GM12878 (cell line): ENCODE measurements at regions not wholly inside any gene's neighbourhood (a gene's known extent, or its start where the extent isn't known, plus 50 kb on each side); places are given as distances from the start of the nearest gene placed in this dataset.

ENCODE experiments used
- ATAC-seq: fragments of 200-7000 bp; cut with Tn5 transposase; 3 replicates; pipeline ENCODE4 v1.9.1; 2020; ENCODE audit warnings: mild to moderate bottlenecking, moderate library complexity
- BruUV-seq: library from RNA; stranded (reverse); fragments of 400-500 nt; replicated peaks from 2 replicates; lab custom pipeline; 2021; lab: Mats Ljungman, UMichigan
- CTCF ChIA-PET: fragments of 300-600 bp; sonication (Branson Sonifier 250); formaldehyde crosslinking; extraction: SDS; loops from one replicate; lab custom pipeline; 2021; ENCODE audit warnings: inconsistent platforms; lab: Yijun Ruan, JAX
- POLR2A ChIA-PET: fragments of 350-600 bp; formaldehyde crosslinking; extraction: SDS; loops from one replicate; lab custom pipeline; 2021; ENCODE audit warnings: inconsistent platforms; lab: Charles Lee
- RAD21 ChIA-PET: fragments of 300-600 bp; sonication (Branson Sonifier 250); formaldehyde crosslinking; loops from one replicate; lab custom pipeline; 2023; ENCODE audit warnings: antibody characterized with exemption; ENCODE audit not compliant: unreplicated experiment; lab: Charles Lee
- SMC1A ChIA-PET: fragments of 300-600 bp; sonication (Branson Sonifier 250); formaldehyde crosslinking; loops from one replicate; lab custom pipeline; 2023; ENCODE audit not compliant: unreplicated experiment, uncharacterized antibody; lab: Charles Lee
- DNase-seq: peaks from one replicate; pipeline ENCODE4 v3.0.0-alpha.2; 2011; ENCODE audit warnings: low read depth, low spot score
- FAIRE-seq: peaks from 3 replicates; lab custom pipeline; 2011; peaks lifted over from hg19 to GRCh38; lab: Jason Lieb, UNC
- H2AFZ ChIP-seq: 2 replicates; pipeline ENCODE4 v1.6.0; 2011; ENCODE audit warnings: low read depth, low read length, control low read depth; ENCODE audit not compliant: control insufficient read depth
- H3K27ac ChIP-seq: 2 replicates; pipeline ENCODE4 v1.5.1; 2011; ENCODE audit warnings: control low read depth; ENCODE audit not compliant: control insufficient read depth, insufficient read depth
- H3K27me3 ChIP-seq, 2 experiments: replicated peaks in 1 of 2; 2 replicates each; pipeline versions ENCODE4 v1.6.0 to v1.6.1; 2011; ENCODE audit warnings: low read length in 1 of 2; ENCODE audit not compliant: control insufficient read depth in 2 of 2, insufficient read depth in 2 of 2
- H3K36me3 ChIP-seq, 2 experiments: 2 replicates each; pipeline ENCODE4 v1.5.1; 2011; ENCODE audit warnings: low read length in 1 of 2; ENCODE audit not compliant: control insufficient read depth in 2 of 2, insufficient read depth in 2 of 2
- H3K4me1 ChIP-seq: 2 replicates; pipeline ENCODE4 v1.6.1; 2011; ENCODE audit warnings: mild to moderate bottlenecking, low read length, moderate library complexity, mixed read lengths; ENCODE audit not compliant: control insufficient read depth, insufficient read depth
- H3K4me2 ChIP-seq: 2 replicates; pipeline ENCODE4 v1.6.0; 2011; ENCODE audit warnings: control low read depth; ENCODE audit not compliant: control insufficient read depth, insufficient read depth
- H3K4me3 ChIP-seq: fragments of 200-600 bp; sonication (generic); 2 replicates; pipeline ENCODE4 v1.5.1; 2016
- H3K79me2 ChIP-seq: 2 replicates; pipeline ENCODE4 v1.6.0; 2011; ENCODE audit warnings: low read length; ENCODE audit not compliant: control insufficient read depth, insufficient read depth
- H3K9ac ChIP-seq: 2 replicates; pipeline ENCODE4 v1.8.0; 2011; ENCODE audit warnings: low read length, control low read depth, mixed read lengths; ENCODE audit not compliant: control insufficient read depth, insufficient read depth
- H3K9me3 ChIP-seq: replicated peaks from 3 replicates; pipeline ENCODE4 v1.5.1; 2011; ENCODE audit warnings: mild to moderate bottlenecking, low read length; ENCODE audit not compliant: control insufficient read depth, insufficient read depth
- H4K20me1 ChIP-seq: 2 replicates; pipeline ENCODE4 v1.6.0; 2011; ENCODE audit not compliant: control insufficient read depth, insufficient read depth
- BCL11A ChIP-seq: IDR thresholded peaks from 2 replicates; pipeline ENCODE4 v1.6.1; 2011; ENCODE audit warnings: low read depth, low read length
- KLF5 ChIP-seq: fragments of 450-650 bp; IDR thresholded peaks from 2 replicates; pipeline ENCODE4 v1.6.1; 2014; ENCODE audit warnings: mild to moderate bottlenecking; ENCODE audit not compliant: partially characterized antibody
- MTA3 ChIP-seq: IDR thresholded peaks from 2 replicates; pipeline ENCODE4 v1.6.1; 2012; ENCODE audit warnings: low read length, inconsistent platforms, borderline replicate concordance
- MYB ChIP-seq: fragments of 150-350 bp; IDR thresholded peaks from 2 replicates; pipeline ENCODE4 v1.6.1; 2014; ENCODE audit warnings: mild to moderate bottlenecking, low read depth, low read length, borderline replicate concordance
- SIX5 ChIP-seq: IDR thresholded peaks from 2 replicates; pipeline ENCODE4 v1.6.1; 2011; ENCODE audit warnings: mild to moderate bottlenecking, low read depth, low read length, moderate library complexity; ENCODE audit not compliant: severe bottlenecking
- TARDBP ChIP-seq: IDR thresholded peaks from 2 replicates; pipeline ENCODE4 v1.6.1; 2016; ENCODE audit warnings: borderline replicate concordance
- ZZZ3 ChIP-seq: IDR thresholded peaks from 2 replicates; pipeline ENCODE4 v1.6.1; 2011; ENCODE audit warnings: low read depth; ENCODE audit not compliant: control insufficient read depth, insufficient read length
- WGBS: methylation state at CpG from one replicate; pipeline ENCODE4 v1.1.6; 2016; ENCODE audit warnings: low lambda C conversion rate; ENCODE audit not compliant: insufficient replicate concordance, insufficient coverage; ENCODE audit errors: missing lambda C conversion rate; 5-methylcytosine and 5-hydroxymethylcytosine counted together
- in situ Hi-C: fragments of 300-500 bp; cut with MboI; formaldehyde crosslinking; loops from 9 replicates; pipeline ENCODE4 v1.14.3; 2018; ENCODE audit warnings: mixed read lengths
- intact Hi-C: fragments of 100-400 bp; cut with micrococcal nuclease; formaldehyde crosslinking; loops from one replicate; pipeline ENCODE4 v1.14.2; 2022; ENCODE audit not compliant: unreplicated experiment
- TF ChIP-seq, protein P1 (sequence below): fragments of 450-650 bp; IDR thresholded peaks from 2 replicates; pipeline ENCODE4 v1.6.1; 2017; ENCODE audit warnings: mild to moderate bottlenecking, low read depth, inconsistent platforms; ENCODE audit not compliant: poor library complexity, severe bottlenecking

DNA sequence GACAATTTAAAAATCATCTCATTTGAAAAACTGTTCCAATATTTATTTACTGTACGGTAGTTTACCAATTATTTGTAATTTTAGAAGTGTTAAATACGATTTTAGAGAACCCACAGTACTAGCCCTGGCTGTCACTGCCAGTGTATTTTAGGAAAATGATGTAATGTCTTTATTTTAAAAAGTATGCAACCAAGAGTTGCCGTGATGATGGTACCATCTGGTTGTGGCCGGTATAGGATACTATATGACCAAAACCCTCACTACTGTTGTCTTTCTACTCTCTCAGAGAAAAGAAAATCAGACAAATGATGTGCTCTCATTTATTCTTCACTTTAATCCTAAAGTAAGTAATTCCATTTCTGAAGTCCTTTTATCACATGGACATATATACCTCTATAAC is 395.0 kb downstream of the FOXG1 start:
- in situ Hi-C loops (no loop called here), intact Hi-C loops (no loop called here)
- ATAC-seq: no peak
- H3K36me3 ChIP-seq: no peaks in the 10 kb centered on the region
- RAD21 ChIA-PET: no interaction called here
- no TSS peak for BruUV-seq
- no peak overlapping the region for H2AFZ ChIP-seq
- no peak for DNase-seq
- H4K20me1 ChIP-seq: no peaks in the 10 kb centered on the region
- no peaks in the 10 kb centered on the region for H3K9me3 ChIP-seq
- POLR2A ChIA-PET: no interaction called here
- H3K27ac ChIP-seq: no peak overlapping the region
- no peak overlapping the region for H3K9ac ChIP-seq
- H3K4me2 ChIP-seq: no peak overlapping the region
- CTCF ChIA-PET: no interaction called here
- H3K4me3 ChIP-seq: no peak overlapping the region
- no peak for FAIRE-seq
- H3K79me2 ChIP-seq: no peaks in the 10 kb centered on the region
- 0% methylated on average over 4 of the region's 4 CpGs for WGBS
- H3K27me3 ChIP-seq: no peaks in the 10 kb centered on the region
- SMC1A ChIA-PET: no interaction called here
- H3K4me1 ChIP-seq: no peaks in the 10 kb centered on the region
- TF ChIP-seq KLF5: no peak
- no peak for TF ChIP-seq MYB
- TF ChIP-seq TARDBP: no peak
- TF ChIP-seq, protein P1, sequence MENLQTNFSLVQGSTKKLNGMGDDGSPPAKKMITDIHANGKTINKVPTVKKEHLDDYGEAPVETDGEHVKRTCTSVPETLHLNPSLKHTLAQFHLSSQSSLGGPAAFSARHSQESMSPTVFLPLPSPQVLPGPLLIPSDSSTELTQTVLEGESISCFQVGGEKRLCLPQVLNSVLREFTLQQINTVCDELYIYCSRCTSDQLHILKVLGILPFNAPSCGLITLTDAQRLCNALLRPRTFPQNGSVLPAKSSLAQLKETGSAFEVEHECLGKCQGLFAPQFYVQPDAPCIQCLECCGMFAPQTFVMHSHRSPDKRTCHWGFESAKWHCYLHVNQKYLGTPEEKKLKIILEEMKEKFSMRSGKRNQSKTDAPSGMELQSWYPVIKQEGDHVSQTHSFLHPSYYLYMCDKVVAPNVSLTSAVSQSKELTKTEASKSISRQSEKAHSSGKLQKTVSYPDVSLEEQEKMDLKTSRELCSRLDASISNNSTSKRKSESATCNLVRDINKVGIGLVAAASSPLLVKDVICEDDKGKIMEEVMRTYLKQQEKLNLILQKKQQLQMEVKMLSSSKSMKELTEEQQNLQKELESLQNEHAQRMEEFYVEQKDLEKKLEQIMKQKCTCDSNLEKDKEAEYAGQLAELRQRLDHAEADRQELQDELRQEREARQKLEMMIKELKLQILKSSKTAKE: no peak
- TF ChIP-seq ZZZ3: no peak
- TF ChIP-seq SIX5: no peak
- TF ChIP-seq BCL11A: no peak
- no peak for TF ChIP-seq MTA3
